MCF 10A (cell line): ENCODE measurements at regions not wholly inside any gene's neighbourhood (a gene's known extent, or its start where the extent isn't known, plus 50 kb on each side); places are given as distances from the start of the nearest gene placed in this dataset.
A peak's percentile ranks its signal among the peaks of the same experiment; 100 is the strongest.

Experiments used
- BruUV-seq: library from RNA; stranded (reverse); fragments of 400-500 nt; replicated peaks from 2 replicates; lab custom pipeline; 2021; lab: Mats Ljungman, UMichigan
- CTCF ChIA-PET: fragments of 300-600 bp; sonication (Branson Sonifier 250); formaldehyde crosslinking; extraction: SDS; loops from one replicate; lab custom pipeline; 2021; ENCODE audit warnings: antibody characterized with exemption, inconsistent platforms; lab: Yijun Ruan, JAX
- POLR2A ChIA-PET: fragments of 300-600, 350-650 bp; sonication (Branson Sonifier 250); formaldehyde crosslinking; extraction: SDS; loops from one replicate; lab custom pipeline; 2020; ENCODE audit warnings: antibody characterized with exemption, inconsistent platforms; lab: Yijun Ruan, JAX
- DNase-seq: peaks from one replicate; pipeline ENCODE4 v3.0.0-alpha.2; 2018; ENCODE audit not compliant: unreplicated experiment
- H3K27ac Mint-ChIP-seq: one replicate; pipeline ENCODE4 v1.8.0; 2022; ENCODE audit warnings: mild to moderate bottlenecking, low read depth, mixed read lengths; ENCODE audit not compliant: unreplicated experiment
- H3K27me3 Mint-ChIP-seq: one replicate; pipeline ENCODE4 v1.8.0; 2022; ENCODE audit warnings: mixed read lengths; ENCODE audit not compliant: insufficient read depth, unreplicated experiment
- H3K36me3 Mint-ChIP-seq: one replicate; pipeline ENCODE4 v1.8.0; 2022; ENCODE audit warnings: mild to moderate bottlenecking, moderate library complexity, mixed read lengths; ENCODE audit not compliant: insufficient read depth, unreplicated experiment
- H3K4me1 Mint-ChIP-seq: one replicate; pipeline ENCODE4 v1.8.0; 2022; ENCODE audit warnings: mixed read lengths; ENCODE audit not compliant: insufficient read depth, unreplicated experiment
- H3K4me3 Mint-ChIP-seq: one replicate; pipeline ENCODE4 v1.8.0; 2022; ENCODE audit warnings: mild to moderate bottlenecking, moderate library complexity, mixed read lengths; ENCODE audit not compliant: unreplicated experiment
- H3K9me3 Mint-ChIP-seq: one replicate; pipeline ENCODE4 v1.8.0; 2022; ENCODE audit warnings: mixed read lengths; ENCODE audit not compliant: unreplicated experiment
- CTCF ChIP-seq: fragments of 200-600 bp; IDR thresholded peaks from one replicate; pipeline ENCODE4 v1.8.0; 2022; ENCODE audit warnings: antibody characterized with exemption, mild to moderate bottlenecking; ENCODE audit not compliant: unreplicated experiment
- intact Hi-C: fragments of 100-400 bp; cut with micrococcal nuclease; formaldehyde crosslinking; loops from 2 replicates; pipeline ENCODE4 v1.14.1; 2022

DNA sequence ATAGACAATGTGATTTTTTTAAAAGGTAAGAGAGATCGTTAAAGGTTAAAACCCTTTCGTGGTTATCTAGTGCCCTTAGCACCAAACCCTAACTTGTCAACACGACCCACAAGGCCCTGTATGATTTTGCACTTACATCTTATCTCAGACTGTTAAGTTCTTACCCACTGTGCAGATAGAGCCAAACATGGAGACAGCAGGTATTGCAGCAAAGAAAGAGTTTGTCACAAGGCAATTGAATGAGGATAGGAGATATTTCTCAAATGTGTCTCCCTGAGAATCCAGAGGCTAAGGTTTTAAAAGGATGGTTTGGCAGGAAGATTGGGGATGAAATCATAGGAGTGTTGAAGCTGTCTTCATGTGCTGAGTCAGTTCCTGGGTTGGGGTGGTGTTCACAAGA lies 313.4 kb downstream of the AEBP2 start:
- no peak overlapping the region for H3K27ac Mint-ChIP-seq
- POLR2A ChIA-PET: no interaction called here
- no TSS peak for BruUV-seq

DNA sequence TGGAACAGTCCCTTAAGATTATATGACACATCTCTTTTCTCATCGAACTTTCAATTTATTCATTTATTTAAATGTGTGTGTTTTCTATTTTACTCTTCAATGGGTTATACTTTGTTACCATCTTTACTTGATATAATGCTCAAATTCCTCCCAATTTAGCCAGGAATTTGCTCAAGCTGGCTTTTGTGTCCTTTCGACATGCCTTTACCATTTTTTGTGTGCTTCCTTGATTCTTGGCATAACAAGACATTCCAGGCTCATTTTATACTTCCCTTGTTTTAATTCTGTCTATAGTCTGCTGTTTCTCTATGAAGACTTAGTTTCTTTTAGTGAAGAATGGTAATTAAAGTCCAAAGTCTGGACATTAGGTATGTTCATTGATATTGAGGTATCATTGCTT lies 315.8 kb downstream of the AEBP2 start:
- ChIA-PET POLR2A (no interaction called here), CTCF (interaction anchor here (0.6 to 3.7 kb wide), 5 partner anchors 15 to 162 kb away, joined by 3 to 34 read pairs (median 5); no protein-coding TSS in a partner anchor)
- Mint-ChIP-seq H3K27me3 (peaks cover 9% of the 10 kb centered on the region), H3K4me3 (no peak overlapping the region), H3K4me1 (peaks cover 9% of the 10 kb centered on the region), H3K27ac (no peak overlapping the region), H3K36me3 (no peaks in the 10 kb centered on the region), H3K9me3 (peaks cover 20% of the 10 kb centered on the region)
- DNase-seq: no peak
- TF ChIP-seq CTCF: no peak
- no TSS peak for BruUV-seq
- intact Hi-C loops: loop anchor here (5.0 kb wide), 1 partner anchor 622 kb away; no protein-coding TSS in a partner anchor

More for the DNA sequence above, 313.4 kb downstream of the AEBP2 start:
- no peaks in the 10 kb centered on the region for H3K4me1 Mint-ChIP-seq
- CTCF ChIA-PET: interaction anchor here (0.7 kb wide), 1 partner anchor 113 kb away, joined by 3 read pairs; no protein-coding TSS in a partner anchor
- peaks cover 20% of the 10 kb centered on the region for H3K9me3 Mint-ChIP-seq
- TF ChIP-seq CTCF: no peak
- H3K4me3 Mint-ChIP-seq: no peak overlapping the region
- no peaks in the 10 kb centered on the region for H3K36me3 Mint-ChIP-seq
- intact Hi-C loops: no loop called here
- H3K27me3 Mint-ChIP-seq: peaks cover 9% of the 10 kb centered on the region
- no peak for DNase-seq

GRCh38 chr12:19757317-19757877 lies 318.1 kb downstream of the AEBP2 start:
- intact Hi-C loops: loop anchor here (1.0 to 5.0 kb wide), 3 partner anchors 136 to 620 kb away; no protein-coding TSS in a partner anchor

More at GRCh38 chr12:19757317-19757877, 318.1 kb downstream of the AEBP2 start:
- ChIA-PET CTCF (interaction anchor here (0.6 to 3.7 kb wide), 19 partner anchors 10 to 846 kb away, joined by 3 to 34 read pairs (median 4); no protein-coding TSS in a partner anchor), POLR2A (interaction anchor here (1.2 kb wide), 1 partner anchor 135 kb away, joined by 4 read pairs; no protein-coding TSS in a partner anchor)
- H3K4me3 Mint-ChIP-seq: no peak overlapping the region
- peak; percentile 63 for TF ChIP-seq CTCF
- H3K36me3 Mint-ChIP-seq: no peaks in the 10 kb centered on the region
- peaks cover 17% of the 10 kb centered on the region for H3K9me3 Mint-ChIP-seq
- H3K4me1 Mint-ChIP-seq: peaks cover 9% of the 10 kb centered on the region
- DNase-seq: peak; percentile 47
- H3K27ac Mint-ChIP-seq: no peak overlapping the region
- no peaks in the 10 kb centered on the region for H3K27me3 Mint-ChIP-seq
- BruUV-seq: no TSS peak
